ENCODE measurements at regions not wholly inside any gene's neighbourhood (a gene's known extent, or its start where the extent isn't known, plus 50 kb on each side); places are given as distances from the start of the nearest gene placed in this dataset.

- no peak for DNase-seq (ENCODE audit: low spot score)
- no peak overlapping the region for H3K4me3 ChIP-seq
- H3K27ac ChIP-seq: no peak overlapping the region
- no peak for TF ChIP-seq CTCF (IDR thresholded peaks at IDR 0.05)
Measured at GRCh38 chr11:38687008-38687407, 2089.0 kb upstream of the RAG2 start.

GRCh38 chr11:38683484-38683883 is 2085.4 kb upstream of the RAG2 start:
- H3K27ac ChIP-seq: no peak overlapping the region
- TF ChIP-seq CTCF (IDR thresholded peaks at IDR 0.05): no peak
- H3K4me3 ChIP-seq: no peak overlapping the region
- no peak for DNase-seq (ENCODE audit: low spot score)

GRCh38 chr11:38680746-38681145 is 2082.7 kb upstream of the RAG2 start:
- no peak overlapping the region for H3K27ac ChIP-seq
- H3K4me3 ChIP-seq: no peak overlapping the region
- no peak for DNase-seq (ENCODE audit: low spot score)
- TF ChIP-seq CTCF (IDR thresholded peaks at IDR 0.05): no peak

GRCh38 chr11:38680166-38680565 is 2082.1 kb upstream of the RAG2 start:
- H3K27ac ChIP-seq: no peak overlapping the region
- DNase-seq (ENCODE audit: low spot score): no peak
- TF ChIP-seq CTCF (IDR thresholded peaks at IDR 0.05): no peak
- no peak overlapping the region for H3K4me3 ChIP-seq

- no peak for TF ChIP-seq CTCF (IDR thresholded peaks at IDR 0.05)
- Histone ChIP-seq H3K4me3 (no peak overlapping the region), H3K27ac (no peak overlapping the region)
- DNase-seq (ENCODE audit: low spot score): no peak
Measured at GRCh38 chr11:38672445-38672844, 2074.4 kb upstream of the RAG2 start.

GRCh38 chr11:38667359-38667758 is 2069.3 kb upstream of the RAG2 start:
- DNase-seq (ENCODE audit: low spot score): no peak
- no peak for TF ChIP-seq CTCF (IDR thresholded peaks at IDR 0.05)
- no peak overlapping the region for H3K4me3 ChIP-seq
- H3K27ac ChIP-seq: no peak overlapping the region

- Histone ChIP-seq H3K4me3 (no peak overlapping the region), H3K27ac (no peak overlapping the region)
- DNase-seq (ENCODE audit: low spot score): no peak
- TF ChIP-seq CTCF (IDR thresholded peaks at IDR 0.05): no peak
Measured at GRCh38 chr11:38648604-38649003, 2050.6 kb upstream of the RAG2 start.

All from coronary artery (tissue), 2 donors.